K562 (cell line): ENCODE measurements at regions not wholly inside any gene's neighbourhood (a gene's known extent, or its start where the extent isn't known, plus 50 kb on each side); places are given as distances from the start of the nearest gene placed in this dataset.
A peak's percentile ranks its signal among the peaks of the same experiment; 100 is the strongest.

Experiments
- ATAC-seq: fragments of 200-7000 bp; cut with Tn5 transposase; 3 replicates; pipeline ENCODE4 v1.9.1; 2020; ENCODE audit warnings: moderate library complexity
- BruUV-seq: library from RNA; stranded (reverse); fragments of 400-500 nt; replicated peaks from 2 replicates; lab custom pipeline; 2021; lab: Mats Ljungman, UMichigan
- CTCF ChIA-PET: fragments of 300-600 bp; formaldehyde crosslinking; extraction: SDS; loops from one replicate; lab custom pipeline; 2021; ENCODE audit warnings: low intra/inter-chr PET ratio; lab: Yijun Ruan, JAX
- POLR2A ChIA-PET: fragments of 300-600, 350-650 bp; sonication (Branson Sonifier 250); formaldehyde crosslinking; extraction: SDS; loops from one replicate; lab custom pipeline; 2021; ENCODE audit warnings: antibody characterized with exemption, inconsistent platforms; lab: Yijun Ruan, JAX
- DNase-seq, 4 experiments: peaks; one replicate each; pipeline versions ENCODE4 v3.0.0 to v3.0.0-alpha.2; 2011 to 2018; ENCODE audit warnings: low spot score in 3 of 4, mixed read lengths in 3 of 4; ENCODE audit errors: extremely low read depth in 1 of 4
- FAIRE-seq: peaks from 2 replicates; lab custom pipeline; 2011; peaks lifted over from hg19 to GRCh38; lab: Jason Lieb, UNC
- H2AFZ ChIP-seq: 2 replicates; pipeline ENCODE4 v1.6.0; 2011; ENCODE audit warnings: low read depth, low read length, control low read depth, inconsistent platforms
- H3K27ac ChIP-seq: fragments of 200-600 bp; 3 replicates; pipeline ENCODE4 v1.8.0; 2011; ENCODE audit warnings: low read depth, mild to moderate bottlenecking, control low read depth, inconsistent platforms, low read length, moderate library complexity, mixed read lengths; ENCODE audit errors: extremely low read depth
- H3K27me3 ChIP-seq, 2 experiments: fragments of 300-600 bp in 1 of 2; 2 replicates in 1 of 2; 3 replicates in 1 of 2; pipeline versions ENCODE4 v1.6.0 to v1.8.0; 2011; ENCODE audit warnings: inconsistent platforms in 2 of 2, low read length in 2 of 2, mild to moderate bottlenecking in 1 of 2, mixed read lengths in 1 of 2, moderate library complexity in 1 of 2; ENCODE audit not compliant: control insufficient read depth in 2 of 2, insufficient read depth in 2 of 2
- H3K36me3 ChIP-seq: fragments of 300-600 bp; 3 replicates; pipeline ENCODE4 v1.8.0; 2011; ENCODE audit warnings: mild to moderate bottlenecking, low read length, inconsistent platforms; ENCODE audit not compliant: control insufficient read depth, insufficient read depth
- H3K4me1 ChIP-seq, 2 experiments: fragments of 200-600 bp in 1 of 2; replicated peaks in 1 of 2; 2 replicates in 1 of 2; 3 replicates in 1 of 2; pipeline versions ENCODE4 v1.5.1 to v1.8.0; 2011; ENCODE audit warnings: inconsistent platforms in 2 of 2, low read length in 2 of 2, mild to moderate bottlenecking in 1 of 2, mixed read lengths in 1 of 2, moderate library complexity in 1 of 2; ENCODE audit not compliant: control insufficient read depth in 2 of 2, insufficient read depth in 2 of 2
- H3K4me2 ChIP-seq: 2 replicates; pipeline ENCODE4 v1.6.1; 2011; ENCODE audit warnings: low read length, control low read depth, inconsistent platforms, mixed read lengths; ENCODE audit not compliant: insufficient read depth
- H3K4me3 ChIP-seq: fragments of 200-600 bp; sonication (generic), shearing (Covaris generic); 2 replicates; pipeline ENCODE4 v1.5.1; 2016; ENCODE audit warnings: control low read depth, inconsistent platforms
- H3K79me2 ChIP-seq: fragments of 200-600 bp; 3 replicates; pipeline ENCODE4 v1.8.0; 2011; ENCODE audit warnings: low read length, inconsistent platforms; ENCODE audit not compliant: control insufficient read depth, insufficient read depth
- H3K9ac ChIP-seq, 2 experiments: 2 replicates each; pipeline versions ENCODE4 v1.6.0 to v1.6.1; 2011; ENCODE audit warnings: low read depth in 2 of 2, low read length in 2 of 2, control low read depth in 1 of 2, inconsistent platforms in 1 of 2, mild to moderate bottlenecking in 1 of 2, mixed read lengths in 1 of 2; ENCODE audit not compliant: insufficient read depth in 1 of 2
- H3K9me1 ChIP-seq: one replicate; pipeline ENCODE4 v1.6.0; 2011; ENCODE audit warnings: inconsistent platforms, mild to moderate bottlenecking, low read length, moderate library complexity; ENCODE audit not compliant: control insufficient read depth, insufficient read depth
- H3K9me3 ChIP-seq: replicated peaks from 2 replicates; pipeline ENCODE4 v1.5.1; 2011; ENCODE audit warnings: low read depth, low read length, inconsistent platforms; ENCODE audit not compliant: control insufficient read depth, insufficient read depth
- H4K20me1 ChIP-seq: replicated peaks from 2 replicates; pipeline ENCODE4 v1.6.1; 2011; ENCODE audit warnings: low read length, inconsistent platforms, mixed read lengths; ENCODE audit not compliant: control insufficient read depth, insufficient read depth
- ARID2 ChIP-seq: fragments of 450-650 bp; IDR thresholded peaks from 2 replicates; pipeline ENCODE4 v1.6.1; 2017; ENCODE audit warnings: antibody characterized with exemption, mild to moderate bottlenecking
- BHLHE40 ChIP-seq: IDR thresholded peaks from 2 replicates; pipeline ENCODE4 v1.6.1; 2011; ENCODE audit warnings: low read length, improper control_type of control experiment
- C11orf30 ChIP-seq: fragments of 450-650 bp; IDR thresholded peaks from 2 replicates; pipeline ENCODE4 v1.6.1; 2016; ENCODE audit warnings: low read depth, mild to moderate bottlenecking
- HSF4 ChIP-seq: fragments of 250-450 bp; sonication (Bioruptor Pico); IDR thresholded peaks from 2 replicates; pipeline ENCODE4 v2.1.2; 2022; ENCODE audit warnings: mild to moderate bottlenecking, moderate library complexity, borderline replicate concordance
- MAFF ChIP-seq: IDR thresholded peaks from 2 replicates; pipeline ENCODE4 v1.6.1; 2012; ENCODE audit warnings: low read length, improper control_type of control experiment
- MAFG ChIP-seq: fragments of 450-650 bp; conservative IDR thresholded peaks from 2 replicates; pipeline ENCODE4 v1.6.1; 2016; ENCODE audit warnings: missing genetic modification characterization, missing compliant biosample characterization
- MAFK ChIP-seq: IDR thresholded peaks from 2 replicates; pipeline ENCODE4 v1.6.1; 2011; ENCODE audit warnings: low read length, improper control_type of control experiment
- OTX1 ChIP-seq: fragments of 450-650 bp; formaldehyde crosslinking; IDR thresholded peaks from 2 replicates; pipeline ENCODE4 v1.4.0; 2022; ENCODE audit warnings: mild to moderate bottlenecking
- RAD51 ChIP-seq: fragments of 450-650 bp; IDR thresholded peaks from 2 replicates; pipeline ENCODE4 v1.7.1; 2016; ENCODE audit warnings: low read depth, mild to moderate bottlenecking, borderline replicate concordance
- ZNF174 ChIP-seq: fragments of 250-450 bp; sonication (Bioruptor Pico); IDR thresholded peaks from 2 replicates; pipeline ENCODE4 v1.4.0; 2020; ENCODE audit warnings: mild to moderate bottlenecking
- ZNF316 ChIP-seq: fragments of 450-650 bp; IDR thresholded peaks from 2 replicates; pipeline ENCODE4 v1.6.1; 2016
- ZNF696 ChIP-seq: fragments of 250-450 bp; sonication (Bioruptor Pico); conservative IDR thresholded peaks from 2 replicates; pipeline ENCODE4 v1.4.0; 2020; ENCODE audit warnings: mild to moderate bottlenecking, moderate library complexity
- ZNF778 ChIP-seq: fragments of 450-650 bp; formaldehyde crosslinking; IDR thresholded peaks from 2 replicates; pipeline ENCODE4 v1.4.0; 2020; ENCODE audit warnings: mild to moderate bottlenecking, moderate library complexity
- WGBS: fragments of 100-300 bp; shearing (Covaris generic); methylation state at CpG from one replicate; pipeline ENCODE4 v1.1.6; 2016; ENCODE audit warnings: low coverage, mixed read lengths; ENCODE audit not compliant: insufficient coverage; ENCODE audit errors: missing lambda C conversion rate; 5-methylcytosine and 5-hydroxymethylcytosine counted together
- in situ Hi-C: fragments of 300-500 bp; cut with MboI; formaldehyde crosslinking; loops from 4 replicates; pipeline ENCODE4 v1.15.0; 2018; ENCODE audit warnings: inconsistent platforms, mixed read lengths
- intact Hi-C: fragments of 100-400 bp; cut with micrococcal nuclease; formaldehyde crosslinking; loops from 2 replicates; pipeline ENCODE4 v1.14.2; 2022
- TF ChIP-seq, protein P1 (sequence below): fragments of 450-650 bp; formaldehyde crosslinking; IDR thresholded peaks from 2 replicates; pipeline ENCODE4 v1.4.0; 2020; ENCODE audit warnings: mild to moderate bottlenecking, mixed read lengths

DNA sequence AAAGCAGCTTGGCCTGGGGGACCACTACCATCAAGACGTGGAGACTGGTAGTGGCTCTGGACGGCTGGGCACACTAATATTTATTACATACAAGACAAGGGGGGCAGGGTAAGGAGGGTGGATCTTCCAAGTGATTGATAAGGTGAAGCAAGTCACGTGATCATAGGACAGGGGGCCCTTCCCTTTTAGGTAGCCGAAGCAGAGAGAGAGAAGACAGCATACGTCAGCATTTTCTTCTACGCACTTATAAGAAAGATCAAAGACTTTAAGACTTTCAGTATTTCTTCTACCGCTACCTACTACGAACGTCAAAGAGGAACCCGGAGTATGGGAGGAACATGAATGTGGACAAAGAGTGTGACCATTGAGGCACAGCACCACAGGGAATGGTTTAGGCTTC, 307.9 kb downstream of the RPIA start:
- no peak overlapping the region for H3K9ac ChIP-seq
- no peaks in the 10 kb centered on the region for H3K4me1 ChIP-seq
- intact Hi-C loops = no loop called here
- no peaks in the 10 kb centered on the region for H4K20me1 ChIP-seq
- ChIA-PET POLR2A (no interaction called here), CTCF (no interaction called here)
- H3K79me2 ChIP-seq = no peaks in the 10 kb centered on the region
- 0% methylated on average over 9 of the region's 10 CpGs for WGBS
- no peaks in the 10 kb centered on the region for H3K36me3 ChIP-seq
- no peak overlapping the region for H3K27ac ChIP-seq
- peak; percentile 36; the same call in 1 of the 2 replicates for TF ChIP-seq MAFF
- no peak for TF ChIP-seq ZNF174 (CRISPR knock-in tag)
- peak; percentile 55 for TF ChIP-seq MAFK
- TF ChIP-seq ZNF696 (CRISPR knock-in tag) = no peak
- no peak for TF ChIP-seq ZNF778 (CRISPR knock-in tag)
- peak; percentile 67 for TF ChIP-seq ZNF316
- TF ChIP-seq BHLHE40 = no peak
- no peak for TF ChIP-seq ARID2
- TF ChIP-seq OTX1 (CRISPR knock-in tag) = no peak
- TF ChIP-seq HSF4 (CRISPR knock-in tag) = no peak
- peak; percentile 48 for TF ChIP-seq MAFG (tag)
- peak; percentile 45; the same call in 1 of the 2 replicates for TF ChIP-seq RAD51
- TF ChIP-seq, protein P1, sequence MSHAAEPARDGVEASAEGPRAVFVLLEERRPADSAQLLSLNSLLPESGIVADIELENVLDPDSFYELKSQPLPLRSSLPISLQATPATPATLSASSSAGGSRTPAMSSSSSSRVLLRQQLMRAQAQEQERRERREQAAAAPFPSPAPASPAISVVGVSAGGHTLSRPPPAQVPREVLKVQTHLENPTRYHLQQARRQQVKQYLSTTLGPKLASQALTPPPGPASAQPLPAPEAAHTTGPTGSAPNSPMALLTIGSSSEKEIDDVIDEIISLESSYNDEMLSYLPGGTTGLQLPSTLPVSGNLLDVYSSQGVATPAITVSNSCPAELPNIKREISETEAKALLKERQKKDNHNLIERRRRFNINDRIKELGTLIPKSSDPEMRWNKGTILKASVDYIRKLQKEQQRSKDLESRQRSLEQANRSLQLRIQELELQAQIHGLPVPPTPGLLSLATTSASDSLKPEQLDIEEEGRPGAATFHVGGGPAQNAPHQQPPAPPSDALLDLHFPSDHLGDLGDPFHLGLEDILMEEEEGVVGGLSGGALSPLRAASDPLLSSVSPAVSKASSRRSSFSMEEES (CRISPR knock-in tag) = peak; percentile 77
- TF ChIP-seq C11orf30 = peak; percentile 45; the same call in 1 of the 2 replicates
- TF ChIP-seq, all 486 proteins: peak for 7
- no peak for DNase-seq
- Histone ChIP-seq H3K4me2 (no peak overlapping the region), H3K9me1 (no peaks in the 10 kb centered on the region), H3K9me3 (no peaks in the 10 kb centered on the region), H3K27me3 (no peaks in the 10 kb centered on the region), H2AFZ (no peak overlapping the region), H3K4me3 (no peak overlapping the region)
- ATAC-seq = no peak
- no TSS peak for BruUV-seq
- no peak for FAIRE-seq
- in situ Hi-C loops = no loop called here
